ENCODE measurements at regions not wholly inside any gene's neighbourhood (a gene's known extent, or its start where the extent isn't known, plus 50 kb on each side); places are given as distances from the start of the nearest gene placed in this dataset.

DNA sequence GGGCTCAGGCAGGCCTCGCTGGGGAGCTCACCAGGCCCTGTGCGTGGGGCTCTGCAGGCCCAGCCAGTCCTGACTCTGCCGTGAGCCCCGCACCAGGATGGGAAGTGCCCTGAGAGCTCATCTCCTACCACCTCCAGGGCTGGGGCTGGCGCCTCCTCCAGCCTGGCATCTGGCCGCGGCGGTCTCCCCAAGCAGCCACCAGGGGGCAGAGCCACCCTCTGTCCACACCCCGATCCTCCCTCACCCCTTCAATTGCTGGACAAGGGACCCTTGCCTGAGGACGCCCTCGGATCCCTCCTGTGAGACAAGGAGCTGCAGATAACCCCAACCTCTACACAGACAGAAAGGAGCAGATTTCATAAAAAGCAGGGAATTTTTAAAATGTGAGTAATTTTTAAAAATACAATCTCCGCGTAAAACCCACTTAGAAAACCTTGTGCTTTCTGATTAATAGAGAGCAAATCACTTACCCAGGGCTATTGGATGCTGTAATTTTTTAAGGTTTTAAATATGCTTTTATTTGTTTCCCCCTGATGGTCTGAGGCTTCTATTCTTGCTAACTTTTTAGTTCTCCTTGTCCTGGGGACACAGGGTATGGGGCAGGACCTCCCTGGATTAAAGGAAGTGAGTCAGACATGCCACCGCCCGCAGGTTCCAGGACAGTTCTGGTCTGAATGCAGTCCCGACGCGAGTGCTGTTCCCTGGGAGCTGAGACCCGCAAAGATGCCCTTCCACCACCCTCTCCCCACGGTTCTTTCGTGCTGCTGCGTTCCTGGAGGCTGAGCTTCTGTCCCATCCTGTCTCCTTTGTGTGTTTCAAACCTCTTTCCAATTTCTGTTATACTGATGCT, 52.3 kb upstream of the CHRNA7 start:
- DNase-seq (ENCODE audit: low spot score): peak; percentile 89
